ENCODE measurements at regions not wholly inside any gene's neighbourhood (a gene's known extent, or its start where the extent isn't known, plus 50 kb on each side); places are given as distances from the start of the nearest gene placed in this dataset.

- TF ChIP-seq EGR1 (IDR thresholded peaks at IDR 0.05), result no peak
- no peak for TF ChIP-seq USF1 (IDR thresholded peaks at IDR 0.05)
- no peak for TF ChIP-seq MAX (IDR thresholded peaks at IDR 0.05)
- no peak for TF ChIP-seq CREB1 (IDR thresholded peaks at IDR 0.05; ENCODE audit: low read depth)
- TF ChIP-seq TAF1 (IDR thresholded peaks at IDR 0.05; ENCODE audit: low read depth), result no peak
- no peak for TF ChIP-seq TEAD4 (IDR thresholded peaks at IDR 0.05)
- TF ChIP-seq EP300 (IDR thresholded peaks at IDR 0.05; ENCODE audit: borderline replicate concordance), result no peak
These were observed 89.1 kb upstream of the ERRFI1 start for GRCh38 chr1:8115031-8115768.

DNA sequence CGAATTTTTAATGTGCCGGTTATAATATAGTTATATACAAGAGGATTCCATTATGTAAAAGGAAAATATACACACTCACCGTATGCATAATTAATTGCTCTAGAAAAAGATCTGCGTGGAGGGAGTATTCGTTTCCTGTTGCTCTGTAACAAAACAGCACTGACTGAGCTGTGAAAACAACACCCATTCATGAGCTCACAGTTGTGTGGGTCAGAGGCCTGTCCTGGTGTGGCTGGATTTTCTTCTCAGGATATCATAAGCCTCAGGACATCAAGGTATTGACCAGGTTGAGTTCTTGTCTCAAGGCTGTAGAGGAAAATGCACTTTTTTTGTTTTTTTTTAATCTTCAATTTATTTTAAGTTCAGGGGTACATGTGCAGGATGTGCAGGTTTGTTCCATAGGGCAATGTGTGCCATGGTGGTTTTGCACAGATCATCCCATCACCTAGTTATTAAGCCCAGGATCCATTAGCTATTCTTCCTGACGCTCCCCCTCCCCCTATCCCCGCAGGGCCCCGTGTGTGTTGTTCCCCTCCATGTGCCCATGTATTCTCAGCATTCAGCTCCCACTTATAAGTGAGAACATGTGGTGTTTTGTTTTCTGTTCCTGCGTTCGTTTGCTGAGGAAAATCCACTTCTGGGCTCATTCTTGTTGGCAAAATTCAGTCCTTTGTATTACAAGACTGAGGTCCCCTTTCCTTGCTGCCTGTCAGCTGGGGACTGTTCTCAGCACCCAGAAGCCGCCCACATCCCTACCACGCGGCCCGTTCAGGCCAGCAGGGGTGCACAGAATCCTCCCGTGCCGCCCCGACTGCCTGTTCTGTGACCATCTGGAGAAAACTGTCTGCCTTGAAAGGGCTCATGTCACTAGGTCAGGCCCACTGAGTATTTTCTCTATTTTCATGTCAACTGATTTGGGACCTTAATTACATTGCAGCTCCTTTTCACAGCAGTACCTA, 87.4 kb upstream of the ERRFI1 start:
- TF ChIP-seq TCF12 (IDR thresholded peaks at IDR 0.05; ENCODE audit: low read depth) (no peak), CEBPB (IDR thresholded peaks at IDR 0.05) (no peak), USF1 (IDR thresholded peaks at IDR 0.05) (no peak), NFIC (IDR thresholded peaks at IDR 0.05) (no peak), ZBTB7A (IDR thresholded peaks at IDR 0.05; ENCODE audit: low read depth) (no peak), FOXM1 (IDR thresholded peaks at IDR 0.05; ENCODE audit: borderline replicate concordance, low read depth) (no peak), REST (IDR thresholded peaks at IDR 0.05; ENCODE audit: low read depth) (no peak), MAX (IDR thresholded peaks at IDR 0.05) (no peak), CREB1 (IDR thresholded peaks at IDR 0.05; ENCODE audit: low read depth) (no peak), EP300 (IDR thresholded peaks at IDR 0.05; ENCODE audit: borderline replicate concordance) (no peak), YY1 (IDR thresholded peaks at IDR 0.05; ENCODE audit: low read depth) (no peak), TAF1 (IDR thresholded peaks at IDR 0.05; ENCODE audit: low read depth) (no peak), EGR1 (IDR thresholded peaks at IDR 0.05) (no peak), TEAD4 (IDR thresholded peaks at IDR 0.05) (no peak), RAD21 (IDR thresholded peaks at IDR 0.05; ENCODE audit: low read depth) (no peak)

- TF ChIP-seq FOXM1 (IDR thresholded peaks at IDR 0.05; ENCODE audit: borderline replicate concordance, low read depth), result no peak
- TF ChIP-seq USF1 (IDR thresholded peaks at IDR 0.05), result no peak
These were observed 86.6 kb upstream of the ERRFI1 start for GRCh38 chr1:8112611-8113261.

DNA sequence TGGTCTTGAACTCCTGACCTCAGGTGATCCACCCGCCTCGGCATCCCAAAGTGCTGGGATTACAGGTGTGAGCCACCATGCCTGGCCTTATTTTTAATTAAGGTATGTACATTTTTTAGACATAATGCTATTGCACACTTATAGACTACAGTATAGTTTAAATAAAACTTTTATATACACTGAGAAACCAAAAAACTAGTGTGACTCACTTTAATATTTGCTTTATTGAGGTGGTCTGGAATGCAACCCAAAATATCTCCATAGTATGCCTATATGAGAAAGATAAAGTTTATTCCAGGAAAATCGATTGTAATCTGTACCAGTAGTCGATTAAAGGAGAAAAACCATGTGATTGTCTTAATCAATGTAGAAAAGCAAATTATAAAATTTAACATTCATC, 85.5 kb upstream of the ERRFI1 start:
- no peak for TF ChIP-seq REST (IDR thresholded peaks at IDR 0.05; ENCODE audit: low read depth)
- TF ChIP-seq MAX (IDR thresholded peaks at IDR 0.05), result no peak
- no peak for TF ChIP-seq CEBPB (IDR thresholded peaks at IDR 0.05)
- TF ChIP-seq TAF1 (IDR thresholded peaks at IDR 0.05; ENCODE audit: low read depth), result no peak
- TF ChIP-seq FOXM1 (IDR thresholded peaks at IDR 0.05; ENCODE audit: borderline replicate concordance, low read depth), result no peak
- no peak for TF ChIP-seq EGR1 (IDR thresholded peaks at IDR 0.05)
- TF ChIP-seq TCF12 (IDR thresholded peaks at IDR 0.05; ENCODE audit: low read depth), result no peak
- TF ChIP-seq TEAD4 (IDR thresholded peaks at IDR 0.05), result no peak
- TF ChIP-seq USF1 (IDR thresholded peaks at IDR 0.05), result no peak
- TF ChIP-seq RAD21 (IDR thresholded peaks at IDR 0.05; ENCODE audit: low read depth), result no peak
- no peak for TF ChIP-seq CREB1 (IDR thresholded peaks at IDR 0.05; ENCODE audit: low read depth)
- no peak for TF ChIP-seq ZBTB7A (IDR thresholded peaks at IDR 0.05; ENCODE audit: low read depth)
- no peak for TF ChIP-seq YY1 (IDR thresholded peaks at IDR 0.05; ENCODE audit: low read depth)
- no peak for TF ChIP-seq EP300 (IDR thresholded peaks at IDR 0.05; ENCODE audit: borderline replicate concordance)
- TF ChIP-seq NFIC (IDR thresholded peaks at IDR 0.05), result no peak

Data from Ishikawa (cell line).